Heart left ventricle (tissue), 13 donors: ENCODE measurements at regions not wholly inside any gene's neighbourhood (a gene's known extent, or its start where the extent isn't known, plus 50 kb on each side); places are given as distances from the start of the nearest gene placed in this dataset.

Experiments used
- CTCF ChIP-seq, 12 donors: fragments of 200-600 bp; sonication (generic) in 4 of 12; IDR thresholded peaks; one replicate each; pipeline versions ENCODE4 v1.5.0 to v1.8.0; 2018 to 2022; ENCODE audit warnings: antibody characterized with exemption in 12 of 12, mild to moderate bottlenecking in 5 of 12
- POLR2A ChIP-seq, 2 donors: fragments of 450-650 bp; IDR thresholded peaks; one replicate each; pipeline ENCODE4 v1.6.1; 2017; ENCODE audit warnings: antibody characterized with exemption in 2 of 2, mild to moderate bottlenecking in 2 of 2, moderate library complexity in 2 of 2
- donor health status: ischemic (EF 13 %, LVEDD 7.1; RV severe dilation, severe dysfunction).
- donor health status: DM: no; HTN: yes; CAD: no.
- donor health status: DM: no; HTN: no; CAD: no.
- donor health status: ischemic (EF 25% LVEDD 6.9; RV normal size, moderate dysfunction).
- donor health status: ischemic (EF 25% LVEDD 5.7; RV mildly dilated, moderate dysfunction).
- donor health status: ischemic (EF 35%, LVEDD 5.7; RV mildly dilated, moderate dysfunction).
- donor health status: nonischemic (EF 11% LVEDD 7.7; RV severe dilation, severe dysfunction).
- donor health status: DM: yes; HTN: yes; CAD: no.
- donor health status: PGD.
- donor health status: ischemic (EF 29% LVEDD 5.4; RV normal size, mild dysfunction).
- donor health status: nonischemic (EF 23%, LVEDD 6.1; RV moderate dilation, normal function).

DNA sequence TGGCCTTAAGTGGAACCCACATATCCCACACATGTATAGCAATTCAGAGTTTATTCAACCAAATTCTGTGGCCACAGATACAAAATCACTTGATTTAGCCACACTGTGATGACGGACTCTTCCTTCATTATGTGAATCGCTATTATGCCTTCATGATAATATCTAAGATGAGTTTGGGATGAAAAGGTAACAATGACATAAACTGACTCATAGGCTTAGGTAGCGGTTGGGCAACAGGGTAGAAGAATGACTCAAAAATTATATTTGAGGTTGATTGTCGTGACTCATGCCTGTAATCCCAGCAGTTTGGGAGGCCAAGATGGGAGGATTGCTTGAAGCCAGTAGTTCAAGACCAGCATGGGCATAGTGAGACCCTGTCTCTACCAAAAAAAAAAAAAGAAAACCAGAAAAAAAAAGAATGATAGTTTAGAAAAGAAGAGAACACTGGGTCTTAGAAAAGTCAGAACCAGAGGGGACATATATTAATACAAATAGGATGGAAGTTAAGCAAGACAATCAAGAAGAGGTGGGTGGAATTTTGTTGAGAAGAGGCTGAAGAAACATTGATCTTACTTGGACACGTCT is 70.4 kb upstream of the USP9X start:
- TF ChIP-seq CTCF (IDR thresholded peaks at IDR 0.05) (no peak), POLR2A (IDR thresholded peaks at IDR 0.05) (no peak)
